Prostate gland (tissue), 2 donors: ENCODE measurements at regions not wholly inside any gene's neighbourhood (a gene's known extent, or its start where the extent isn't known, plus 50 kb on each side); places are given as distances from the start of the nearest gene placed in this dataset.

ENCODE experiments used
- POLR2A ChIP-seq: fragments of 450-650 bp; IDR thresholded peaks from one replicate; pipeline ENCODE4 v1.6.1; 2016; ENCODE audit warnings: antibody characterized with exemption, mild to moderate bottlenecking
- POLR2AphosphoS5 ChIP-seq: sonication (generic); formaldehyde crosslinking; IDR thresholded peaks from one replicate; pipeline ENCODE4 v1.6.1; 2017; ENCODE audit warnings: antibody characterized with exemption
- TF ChIP-seq, protein P1 (sequence below), 4 experiments: fragments of 200-600 bp in 2 of 4; fragments of 450-650 bp in 2 of 4; sonication (generic) in 2 of 4; IDR thresholded peaks; 1 replicate in 3 of 4; 2 replicates in 1 of 4; pipeline ENCODE4 v1.5.1; 2016 to 2019; ENCODE audit warnings: antibody characterized with exemption in 4 of 4, mild to moderate bottlenecking in 2 of 4, moderate library complexity in 2 of 4

DNA sequence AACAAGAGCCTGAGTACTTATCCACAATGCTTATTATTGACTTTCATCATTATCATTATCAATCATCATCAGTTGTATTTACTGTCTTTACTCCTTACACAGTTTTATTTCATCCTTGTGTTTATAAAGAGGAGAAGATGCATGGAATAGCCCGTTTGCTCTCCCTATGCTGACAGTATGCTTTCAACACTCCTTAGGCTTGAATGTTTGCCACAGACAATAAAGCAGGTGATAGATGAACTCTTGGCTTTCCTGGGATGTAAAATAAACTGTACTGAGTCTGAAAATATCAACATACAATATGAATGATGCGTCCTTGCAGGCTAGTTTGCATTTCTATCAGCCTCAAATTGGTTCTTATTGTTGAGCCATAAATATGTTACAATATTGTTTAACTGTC is 891.8 kb upstream of the NCAM2 start:
- TF ChIP-seq, protein P1, sequence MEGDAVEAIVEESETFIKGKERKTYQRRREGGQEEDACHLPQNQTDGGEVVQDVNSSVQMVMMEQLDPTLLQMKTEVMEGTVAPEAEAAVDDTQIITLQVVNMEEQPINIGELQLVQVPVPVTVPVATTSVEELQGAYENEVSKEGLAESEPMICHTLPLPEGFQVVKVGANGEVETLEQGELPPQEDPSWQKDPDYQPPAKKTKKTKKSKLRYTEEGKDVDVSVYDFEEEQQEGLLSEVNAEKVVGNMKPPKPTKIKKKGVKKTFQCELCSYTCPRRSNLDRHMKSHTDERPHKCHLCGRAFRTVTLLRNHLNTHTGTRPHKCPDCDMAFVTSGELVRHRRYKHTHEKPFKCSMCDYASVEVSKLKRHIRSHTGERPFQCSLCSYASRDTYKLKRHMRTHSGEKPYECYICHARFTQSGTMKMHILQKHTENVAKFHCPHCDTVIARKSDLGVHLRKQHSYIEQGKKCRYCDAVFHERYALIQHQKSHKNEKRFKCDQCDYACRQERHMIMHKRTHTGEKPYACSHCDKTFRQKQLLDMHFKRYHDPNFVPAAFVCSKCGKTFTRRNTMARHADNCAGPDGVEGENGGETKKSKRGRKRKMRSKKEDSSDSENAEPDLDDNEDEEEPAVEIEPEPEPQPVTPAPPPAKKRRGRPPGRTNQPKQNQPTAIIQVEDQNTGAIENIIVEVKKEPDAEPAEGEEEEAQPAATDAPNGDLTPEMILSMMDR (IDR thresholded peaks at IDR 0.05), result no peak
- no peak for TF ChIP-seq POLR2A
- TF ChIP-seq POLR2AphosphoS5, result no peak
